ENCODE measurements at regions not wholly inside any gene's neighbourhood (a gene's known extent, or its start where the extent isn't known, plus 50 kb on each side); places are given as distances from the start of the nearest gene placed in this dataset.

- H3K27me3 Mint-ChIP-seq, result peaks cover 4% of the 10 kb centered on the region
- no peak for DNase-seq
- H3K9me3 Mint-ChIP-seq, result no peaks in the 10 kb centered on the region
- H3K27ac Mint-ChIP-seq, result no peak overlapping the region
- H3K36me3 Mint-ChIP-seq (ENCODE audit: low read depth), result no peaks in the 10 kb centered on the region
- peaks cover 4% of the 10 kb centered on the region for H3K4me1 Mint-ChIP-seq
- ATAC-seq, result no peak
- no peak overlapping the region for H3K4me3 Mint-ChIP-seq
Measured at GRCh38 chr1:87511449-87511848, 182.8 kb downstream of the LMO4 start.

GRCh38 chr1:87512431-87512830, 183.8 kb downstream of the LMO4 start:
- no peaks in the 10 kb centered on the region for H3K27me3 Mint-ChIP-seq
- no peak overlapping the region for H3K27ac Mint-ChIP-seq
- no peaks in the 10 kb centered on the region for H3K4me1 Mint-ChIP-seq
- DNase-seq (no peak), ATAC-seq (no peak)
- no peak overlapping the region for H3K4me3 Mint-ChIP-seq
- H3K36me3 Mint-ChIP-seq (ENCODE audit: low read depth), result no peaks in the 10 kb centered on the region
- H3K9me3 Mint-ChIP-seq, result no peaks in the 10 kb centered on the region

GRCh38 chr1:87513255-87513654, 184.6 kb downstream of the LMO4 start:
- Mint-ChIP-seq H3K36me3 (ENCODE audit: low read depth) (no peaks in the 10 kb centered on the region), H3K27me3 (no peaks in the 10 kb centered on the region), H3K9me3 (no peaks in the 10 kb centered on the region), H3K4me1 (no peaks in the 10 kb centered on the region), H3K4me3 (no peak overlapping the region), H3K27ac (no peak overlapping the region)
- ATAC-seq (no peak), DNase-seq (no peak)

- Mint-ChIP-seq H3K4me1 (peaks cover 5% of the 10 kb centered on the region), H3K27me3 (no peaks in the 10 kb centered on the region), H3K4me3 (no peak overlapping the region), H3K36me3 (ENCODE audit: low read depth) (no peaks in the 10 kb centered on the region), H3K27ac (no peak overlapping the region), H3K9me3 (no peaks in the 10 kb centered on the region)
- no peak for ATAC-seq
- no peak for DNase-seq
Measured at GRCh38 chr1:87513966-87514660, 185.4 kb downstream of the LMO4 start.

GRCh38 chr1:87515781-87516180, 187.1 kb downstream of the LMO4 start:
- no peaks in the 10 kb centered on the region for H3K27me3 Mint-ChIP-seq
- H3K27ac Mint-ChIP-seq, result no peak overlapping the region
- no peaks in the 10 kb centered on the region for H3K9me3 Mint-ChIP-seq
- peaks cover 5% of the 10 kb centered on the region for H3K4me1 Mint-ChIP-seq
- H3K36me3 Mint-ChIP-seq (ENCODE audit: low read depth), result no peaks in the 10 kb centered on the region
- DNase-seq (no peak), ATAC-seq (no peak)
- no peak overlapping the region for H3K4me3 Mint-ChIP-seq

GRCh38 chr1:87518794-87519193, 190.1 kb downstream of the LMO4 start:
- Mint-ChIP-seq H3K9me3 (no peaks in the 10 kb centered on the region), H3K4me1 (peaks cover 5% of the 10 kb centered on the region)
- peak; percentile 77 for ATAC-seq

GRCh38 chr1:87521452-87521851, 192.8 kb downstream of the LMO4 start:
- Mint-ChIP-seq H3K36me3 (ENCODE audit: low read depth) (no peaks in the 10 kb centered on the region), H3K4me1 (peaks cover 5% of the 10 kb centered on the region), H3K9me3 (no peaks in the 10 kb centered on the region), H3K27me3 (no peaks in the 10 kb centered on the region), H3K4me3 (no peak overlapping the region), H3K27ac (no peak overlapping the region)
- DNase-seq (no peak), ATAC-seq (no peak)

More at GRCh38 chr1:87518794-87519193, 190.1 kb downstream of the LMO4 start:
- no peak overlapping the region for H3K4me3 Mint-ChIP-seq
- DNase-seq, result no peak
- no peaks in the 10 kb centered on the region for H3K36me3 Mint-ChIP-seq (ENCODE audit: low read depth)
- no peak overlapping the region for H3K27ac Mint-ChIP-seq
- no peaks in the 10 kb centered on the region for H3K27me3 Mint-ChIP-seq

- Mint-ChIP-seq H3K27ac (no peak overlapping the region), H3K4me3 (no peak overlapping the region), H3K36me3 (ENCODE audit: low read depth) (no peaks in the 10 kb centered on the region), H3K27me3 (no peaks in the 10 kb centered on the region), H3K4me1 (peaks cover 5% of the 10 kb centered on the region), H3K9me3 (no peaks in the 10 kb centered on the region)
- no peak for DNase-seq
- no peak for ATAC-seq
Measured at GRCh38 chr1:87523466-87523865, 194.8 kb downstream of the LMO4 start.

GRCh38 chr1:87524021-87524754, 195.5 kb downstream of the LMO4 start:
- H3K27ac Mint-ChIP-seq, result no peak overlapping the region
- H3K4me1 Mint-ChIP-seq, result no peaks in the 10 kb centered on the region
- ATAC-seq (no peak), DNase-seq (no peak)
- H3K9me3 Mint-ChIP-seq, result no peaks in the 10 kb centered on the region
- H3K27me3 Mint-ChIP-seq, result no peaks in the 10 kb centered on the region
- H3K36me3 Mint-ChIP-seq (ENCODE audit: low read depth), result no peaks in the 10 kb centered on the region
- H3K4me3 Mint-ChIP-seq, result no peak overlapping the region

- Mint-ChIP-seq H3K4me1 (no peaks in the 10 kb centered on the region), H3K27ac (no peak overlapping the region), H3K4me3 (no peak overlapping the region), H3K27me3 (no peaks in the 10 kb centered on the region), H3K9me3 (no peaks in the 10 kb centered on the region), H3K36me3 (ENCODE audit: low read depth) (no peaks in the 10 kb centered on the region)
- DNase-seq (no peak), ATAC-seq (no peak)
Measured at GRCh38 chr1:87528754-87529517, 200.3 kb downstream of the LMO4 start.

GRCh38 chr1:87530042-87530807, 201.5 kb downstream of the LMO4 start:
- peaks cover 1% of the 10 kb centered on the region for H3K27me3 Mint-ChIP-seq
- H3K4me1 Mint-ChIP-seq, result no peaks in the 10 kb centered on the region
- no peaks in the 10 kb centered on the region for H3K36me3 Mint-ChIP-seq (ENCODE audit: low read depth)
- DNase-seq (no peak), ATAC-seq (no peak)
- no peaks in the 10 kb centered on the region for H3K9me3 Mint-ChIP-seq
- H3K27ac Mint-ChIP-seq, result no peak overlapping the region
- no peak overlapping the region for H3K4me3 Mint-ChIP-seq

GRCh38 chr1:87535551-87535950, 206.9 kb downstream of the LMO4 start:
- Mint-ChIP-seq H3K36me3 (ENCODE audit: low read depth) (no peaks in the 10 kb centered on the region), H3K4me1 (no peaks in the 10 kb centered on the region), H3K4me3 (no peak overlapping the region), H3K27me3 (peaks cover 5% of the 10 kb centered on the region), H3K9me3 (peaks cover 1% of the 10 kb centered on the region), H3K27ac (no peak overlapping the region)
- ATAC-seq (no peak), DNase-seq (no peak)

GRCh38 chr1:87539147-87539546, 210.5 kb downstream of the LMO4 start:
- Mint-ChIP-seq H3K36me3 (ENCODE audit: low read depth) (no peaks in the 10 kb centered on the region), H3K27me3 (peaks cover 5% of the 10 kb centered on the region), H3K9me3 (peaks cover 27% of the 10 kb centered on the region), H3K4me3 (no peak overlapping the region), H3K27ac (no peak overlapping the region), H3K4me1 (no peaks in the 10 kb centered on the region)
- DNase-seq (no peak), ATAC-seq (no peak)

GRCh38 chr1:87542697-87543096, 214.0 kb downstream of the LMO4 start:
- peaks cover 40% of the 10 kb centered on the region for H3K9me3 Mint-ChIP-seq
- DNase-seq, result no peak
- H3K27me3 Mint-ChIP-seq, result peaks cover 3% of the 10 kb centered on the region
- no peak overlapping the region for H3K4me3 Mint-ChIP-seq
- no peaks in the 10 kb centered on the region for H3K36me3 Mint-ChIP-seq (ENCODE audit: low read depth)
- H3K4me1 Mint-ChIP-seq, result no peaks in the 10 kb centered on the region
- ATAC-seq, result no peak
- H3K27ac Mint-ChIP-seq, result no peak overlapping the region

All from activated naive CD8-positive, alpha-beta T cell treated with anti-CD3 and anti-CD28 coated beads, Interleukin-2, amount 50 U/mL, for 24 hours (primary cell).